ENCODE measurements at regions not wholly inside any gene's neighbourhood (a gene's known extent, or its start where the extent isn't known, plus 50 kb on each side); places are given as distances from the start of the nearest gene placed in this dataset.

GRCh38 chr5:89277816-89278215, 394.8 kb upstream of the MEF2C start:
- Histone ChIP-seq H3K9me3 (no peaks in the 10 kb centered on the region), H3K4me1 (no peaks in the 10 kb centered on the region), H3K36me3 (no peaks in the 10 kb centered on the region), H3K4me3 (no peak overlapping the region), H3K27ac (no peak overlapping the region), H3K27me3 (no peaks in the 10 kb centered on the region)
- ATAC-seq (no peak), DNase-seq (no peak)
- intact Hi-C loops (cut with DNase I) = no loop called here
- TF ChIP-seq CTCF (IDR thresholded peaks at IDR 0.05) = no peak
- no peak for TF ChIP-seq POLR2A (IDR thresholded peaks at IDR 0.05)
- 30% methylated on average over 1 of the region's 4 CpGs for WGBS (ENCODE audit: insufficient coverage, low coverage, low lambda C conversion rate, missing lambda C conversion rate)

- Histone ChIP-seq H3K4me3 (no peak overlapping the region), H3K27ac (no peak overlapping the region), H3K9me3 (no peaks in the 10 kb centered on the region), H3K36me3 (no peaks in the 10 kb centered on the region), H3K27me3 (no peaks in the 10 kb centered on the region), H3K4me1 (no peaks in the 10 kb centered on the region)
- no peak for ATAC-seq
- TF ChIP-seq CTCF (IDR thresholded peaks at IDR 0.05) = no peak
- intact Hi-C loops (cut with DNase I) = no loop called here
- 60% methylated on average over 1 of the region's 1 CpG for WGBS (ENCODE audit: insufficient coverage, low coverage, low lambda C conversion rate, missing lambda C conversion rate)
- DNase-seq = no peak
Observed at GRCh38 chr5:89276566-89277305, 393.8 kb upstream of the MEF2C start.

- ATAC-seq (no peak), DNase-seq (no peak)
- Histone ChIP-seq H3K4me1 (no peaks in the 10 kb centered on the region), H3K36me3 (no peaks in the 10 kb centered on the region), H3K27ac (no peak overlapping the region), H3K27me3 (no peaks in the 10 kb centered on the region), H3K9me3 (no peaks in the 10 kb centered on the region), H3K4me3 (no peak overlapping the region)
- intact Hi-C loops (cut with DNase I) = no loop called here
- TF ChIP-seq CTCF (IDR thresholded peaks at IDR 0.05) = no peak
- no peak for TF ChIP-seq POLR2A (IDR thresholded peaks at IDR 0.05)
- WGBS (ENCODE audit: insufficient coverage, low coverage, low lambda C conversion rate, missing lambda C conversion rate) = 39% methylated on average over 4 of the region's 4 CpGs
Observed at GRCh38 chr5:89275066-89275855, 392.3 kb upstream of the MEF2C start.

DNA sequence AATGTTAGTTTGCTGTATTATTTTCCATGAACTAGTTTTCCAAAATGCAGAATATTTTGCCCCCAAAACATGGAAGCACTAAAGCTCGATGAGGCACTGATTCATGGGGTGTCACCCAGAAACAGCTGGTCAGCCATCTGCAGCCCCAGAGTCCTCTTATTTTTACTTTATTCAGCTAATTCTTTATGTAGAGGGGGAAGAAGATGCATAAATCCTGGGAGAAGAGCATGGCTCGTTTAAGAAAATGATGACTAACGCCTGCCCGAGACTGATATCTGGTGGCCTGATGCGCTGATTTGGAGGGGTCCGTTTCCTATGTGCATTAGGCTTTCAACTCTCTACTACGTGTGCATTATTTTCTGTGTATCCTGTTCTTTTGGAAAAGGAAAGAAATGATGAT, 390.3 kb upstream of the MEF2C start:
- ATAC-seq (no peak), DNase-seq (no peak)
- WGBS (ENCODE audit: insufficient coverage, low coverage, low lambda C conversion rate, missing lambda C conversion rate) = 65% methylated on average over 6 of the region's 7 CpGs
- H3K36me3 ChIP-seq = no peaks in the 10 kb centered on the region
- no peak overlapping the region for H3K27ac ChIP-seq
- H3K9me3 ChIP-seq = no peaks in the 10 kb centered on the region
- TF ChIP-seq POLR2A (IDR thresholded peaks at IDR 0.05) (no peak), CTCF (IDR thresholded peaks at IDR 0.05) (no peak)
- intact Hi-C loops (cut with DNase I) = no loop called here
- H3K4me3 ChIP-seq = no peak overlapping the region
- H3K4me1 ChIP-seq = no peaks in the 10 kb centered on the region
- H3K27me3 ChIP-seq = no peaks in the 10 kb centered on the region
